Ectodermal cell (in vitro differentiated cells): ENCODE measurements at regions not wholly inside any gene's neighbourhood (a gene's known extent, or its start where the extent isn't known, plus 50 kb on each side); places are given as distances from the start of the nearest gene placed in this dataset.

ENCODE experiments used
- H3K27ac ChIP-seq: 2 replicates; pipeline ENCODE4 v1.7.0; 2013; ENCODE audit warnings: mild to moderate bottlenecking, low read depth, low read length; ENCODE audit not compliant: insufficient read depth, poor library complexity, severe bottlenecking
- H3K27me3 ChIP-seq: 2 replicates; pipeline ENCODE4 v1.7.0; 2013; ENCODE audit warnings: mild to moderate bottlenecking, low read length; ENCODE audit not compliant: insufficient read depth, control insufficient read depth, poor library complexity, severe bottlenecking
- H3K36me3 ChIP-seq: one replicate; pipeline ENCODE4 v1.7.0; 2013; ENCODE audit warnings: low read length; ENCODE audit not compliant: control insufficient read depth, insufficient read depth
- H3K4me1 ChIP-seq: one replicate; pipeline ENCODE4 v1.7.0; 2013; ENCODE audit warnings: low read length; ENCODE audit not compliant: control insufficient read depth, insufficient read depth
- H3K4me3 ChIP-seq: 2 replicates; pipeline ENCODE4 v1.7.0; 2013; ENCODE audit warnings: low read depth, low read length, control low read depth; ENCODE audit not compliant: insufficient read depth
- H3K9me3 ChIP-seq: 2 replicates; pipeline ENCODE4 v1.7.0; 2013; ENCODE audit warnings: mild to moderate bottlenecking, low read length, moderate library complexity; ENCODE audit not compliant: control insufficient read depth
- WGBS, 2 experiments: methylation state at CpG; one replicate each; pipeline ENCODE4 v1.1.7; 2013; ENCODE audit warnings: missing lambda C conversion rate in 2 of 2; 5-methylcytosine and 5-hydroxymethylcytosine counted together

DNA sequence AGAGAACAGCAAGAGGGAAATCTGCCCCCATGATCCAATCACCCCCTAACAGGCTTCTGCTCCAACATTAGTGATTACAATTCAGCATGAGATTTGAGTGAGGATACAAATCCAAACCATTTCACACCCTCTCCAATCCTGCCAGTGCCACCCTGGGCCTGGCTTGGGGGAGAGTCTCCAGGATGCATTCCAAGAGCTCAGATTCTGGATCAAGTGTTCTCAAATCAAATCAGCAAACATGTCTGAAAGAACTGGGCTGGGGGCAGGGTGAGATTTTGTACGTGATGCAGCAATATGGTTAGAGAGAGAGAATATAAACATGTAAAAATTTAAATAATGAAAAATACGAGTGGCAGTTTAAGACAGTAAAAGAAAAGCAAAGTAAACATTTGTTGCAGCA lies 2100.9 kb upstream of the CELF4 start:
- H3K36me3 ChIP-seq = no peaks in the 10 kb centered on the region
- H3K4me1 ChIP-seq = no peaks in the 10 kb centered on the region
- H3K9me3 ChIP-seq = no peaks in the 10 kb centered on the region
- no peaks in the 10 kb centered on the region for H3K27me3 ChIP-seq
- 91 to 100% methylated on average over 2 of the region's 2 CpGs for WGBS, 2 experiments
- no peak overlapping the region for H3K4me3 ChIP-seq
- H3K27ac ChIP-seq = no peak overlapping the region

DNA sequence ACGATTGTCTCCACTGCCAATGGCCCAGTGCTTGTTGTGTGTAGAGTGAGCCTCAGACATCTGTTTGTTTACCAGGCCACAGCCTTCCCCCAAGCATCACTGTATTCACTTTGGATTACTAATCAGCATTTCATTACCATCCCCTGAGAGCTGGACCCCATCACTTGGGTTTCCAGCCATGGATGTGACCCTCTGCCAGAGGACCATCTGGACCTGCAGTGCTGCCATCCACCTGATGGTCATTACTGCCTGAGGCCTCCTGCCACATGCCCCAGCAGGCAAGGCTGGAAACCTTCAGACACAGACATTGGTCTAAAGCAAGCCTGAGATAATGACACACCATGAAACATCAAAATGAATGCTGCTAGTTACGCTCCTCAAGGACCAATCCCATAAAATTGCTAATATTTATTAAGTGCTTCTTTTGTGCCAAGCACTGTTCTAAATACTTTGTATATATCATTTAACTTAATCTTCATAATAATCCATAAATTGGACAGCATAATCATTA lies 2096.3 kb upstream of the CELF4 start:
- WGBS, 2 experiments = 98 to 100% methylated on average over 2 of the region's 2 CpGs
- Histone ChIP-seq H3K27me3 (no peaks in the 10 kb centered on the region), H3K36me3 (no peaks in the 10 kb centered on the region), H3K9me3 (no peaks in the 10 kb centered on the region), H3K4me1 (no peaks in the 10 kb centered on the region), H3K4me3 (no peak overlapping the region), H3K27ac (no peak overlapping the region)

DNA sequence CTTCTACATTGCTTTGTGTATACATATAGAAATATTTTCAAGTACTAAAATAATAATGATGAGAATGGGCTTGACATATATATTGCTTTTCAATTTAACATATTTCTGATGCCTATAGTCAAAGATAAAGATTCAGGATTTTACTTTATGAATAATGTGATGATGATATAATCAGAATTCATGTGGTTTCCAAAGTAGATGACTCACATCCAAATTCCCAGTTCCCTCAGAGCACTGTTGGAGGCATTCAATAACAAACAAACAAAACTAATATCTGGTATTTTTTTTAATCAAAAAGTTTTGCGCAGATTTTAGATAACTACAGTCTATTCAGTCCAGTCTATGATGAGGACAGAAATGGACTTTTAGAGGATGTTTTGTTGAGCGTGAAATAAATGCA lies 2094.5 kb upstream of the CELF4 start:
- 100% methylated on average over 2 of the region's 2 CpGs; no CpG with 5 or more reads in 1 of the 2 experiments for WGBS, 2 experiments
- H3K4me3 ChIP-seq = no peak overlapping the region
- no peaks in the 10 kb centered on the region for H3K9me3 ChIP-seq
- H3K36me3 ChIP-seq = no peaks in the 10 kb centered on the region
- H3K27ac ChIP-seq = no peak overlapping the region
- H3K27me3 ChIP-seq = no peaks in the 10 kb centered on the region
- H3K4me1 ChIP-seq = no peaks in the 10 kb centered on the region

DNA sequence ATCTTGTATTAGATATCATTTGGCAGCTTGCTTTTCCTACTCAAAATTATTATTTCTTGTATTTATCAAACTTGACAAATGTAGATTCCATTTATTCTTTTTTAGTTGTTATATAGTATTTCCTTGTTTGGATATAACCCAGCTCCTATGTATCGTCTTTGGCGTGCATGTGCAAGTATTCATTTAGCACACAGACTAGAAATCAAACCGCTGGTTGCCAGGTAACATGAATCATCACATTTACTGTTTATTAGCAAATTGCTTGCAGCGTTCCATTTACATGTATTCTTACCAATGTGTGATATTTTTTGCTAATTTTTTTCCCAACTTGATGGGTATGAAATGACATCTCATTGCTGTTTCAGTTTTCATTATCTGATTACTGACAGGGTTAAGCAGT lies 2089.7 kb upstream of the CELF4 start:
- Histone ChIP-seq H3K4me1 (no peaks in the 10 kb centered on the region), H3K27ac (no peak overlapping the region), H3K27me3 (no peaks in the 10 kb centered on the region), H3K9me3 (no peaks in the 10 kb centered on the region), H3K36me3 (no peaks in the 10 kb centered on the region), H3K4me3 (no peak overlapping the region)
- WGBS, 2 experiments = 98% methylated on average over 4 of the region's 4 CpGs

DNA sequence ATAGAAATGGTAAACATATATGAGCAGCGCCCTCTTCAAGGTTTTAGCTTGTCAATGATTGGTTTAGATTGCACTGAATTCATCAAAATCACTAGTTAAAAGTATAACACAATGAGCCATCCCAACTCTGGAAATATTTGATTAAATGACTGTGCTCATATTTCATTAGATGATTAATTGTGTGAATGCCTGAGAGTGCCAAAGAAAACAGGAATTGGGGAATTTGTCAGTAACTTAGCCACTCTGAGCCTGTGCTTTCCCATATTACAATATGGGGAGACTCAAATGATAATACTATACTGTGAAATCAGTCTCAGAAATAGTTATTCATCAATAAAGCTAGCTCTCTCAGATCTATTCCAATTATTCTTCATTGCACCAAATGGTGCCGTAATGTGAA lies 2087.6 kb upstream of the CELF4 start:
- H3K27ac ChIP-seq = no peak overlapping the region
- H3K9me3 ChIP-seq = no peaks in the 10 kb centered on the region
- no peaks in the 10 kb centered on the region for H3K4me1 ChIP-seq
- no peaks in the 10 kb centered on the region for H3K27me3 ChIP-seq
- H3K36me3 ChIP-seq = no peaks in the 10 kb centered on the region
- H3K4me3 ChIP-seq = no peak overlapping the region
- WGBS, 2 experiments = 67 to 89% methylated on average over 1 to 2 of the region's 2 CpGs

DNA sequence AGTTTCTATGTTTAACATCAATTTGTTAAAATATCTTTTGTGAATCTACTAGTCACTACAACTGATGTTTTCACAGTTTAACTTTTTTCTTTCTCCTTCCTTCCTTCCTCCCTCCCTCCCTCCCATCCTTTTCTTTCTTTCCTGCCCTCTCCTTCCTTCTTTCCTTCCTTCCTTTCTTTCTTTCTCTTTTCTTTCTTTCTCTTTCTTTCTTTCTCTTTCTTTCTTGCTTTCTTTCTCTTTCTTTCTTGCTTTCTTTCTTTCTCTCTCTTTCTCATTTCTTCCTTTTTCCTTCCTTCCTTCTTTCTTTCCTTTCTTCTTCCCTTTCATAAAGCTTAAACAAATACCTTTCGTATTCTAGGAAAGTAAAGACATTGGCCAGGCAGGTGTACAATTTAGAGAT lies 2083.0 kb upstream of the CELF4 start:
- H3K36me3 ChIP-seq = no peaks in the 10 kb centered on the region
- H3K9me3 ChIP-seq = no peaks in the 10 kb centered on the region
- 100% methylated on average over 1 of the region's 1 CpG for WGBS, 2 experiments
- H3K27me3 ChIP-seq = no peaks in the 10 kb centered on the region
- no peaks in the 10 kb centered on the region for H3K4me1 ChIP-seq
- H3K27ac ChIP-seq = no peak overlapping the region
- no peak overlapping the region for H3K4me3 ChIP-seq

DNA sequence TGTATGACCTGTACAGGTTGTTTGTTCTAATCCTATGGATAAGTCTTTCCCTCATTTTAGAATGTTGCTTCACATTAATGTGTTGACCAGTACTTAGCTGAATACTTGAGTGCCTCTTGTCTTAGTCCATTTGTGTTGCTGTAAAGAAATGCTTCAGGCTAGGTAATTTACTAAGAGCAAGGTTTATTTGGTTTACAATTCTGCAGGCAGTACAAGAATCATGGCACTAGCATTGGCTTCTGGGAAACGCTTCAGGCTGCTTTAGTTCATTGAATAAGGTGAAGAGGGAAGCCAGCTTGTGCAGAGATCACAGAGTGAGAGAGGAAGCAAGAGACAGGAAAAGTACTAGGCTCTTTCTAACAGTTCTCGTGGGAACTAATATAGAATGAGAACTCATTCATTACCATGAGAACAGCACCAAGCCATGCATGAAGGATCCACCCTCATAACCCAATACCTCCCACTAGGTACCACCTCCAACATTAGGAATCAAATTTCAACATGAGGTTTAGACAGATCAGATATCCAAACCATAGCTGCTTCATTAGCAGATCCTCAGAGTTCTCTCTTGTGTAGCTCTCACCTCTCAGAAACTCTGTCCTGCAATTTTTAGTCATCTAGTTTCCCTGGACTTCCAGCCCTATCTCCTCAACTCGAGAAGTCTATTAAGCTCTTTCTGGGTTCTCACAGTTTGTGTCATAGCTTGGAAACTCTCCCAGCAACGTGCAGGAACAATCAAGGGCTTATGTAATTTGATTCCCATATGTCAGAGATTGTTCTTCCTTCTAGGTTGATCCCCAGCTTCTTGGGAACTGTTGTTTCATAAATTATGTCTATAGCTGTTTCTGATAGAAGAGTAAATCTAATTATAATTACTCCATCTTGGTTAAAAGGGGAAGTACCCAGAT lies 2082.3 kb upstream of the CELF4 start:
- no peaks in the 10 kb centered on the region for H3K36me3 ChIP-seq
- no peaks in the 10 kb centered on the region for H3K9me3 ChIP-seq
- H3K4me3 ChIP-seq = no peak overlapping the region
- no peak overlapping the region for H3K27ac ChIP-seq
- H3K27me3 ChIP-seq = no peaks in the 10 kb centered on the region
- H3K4me1 ChIP-seq = no peaks in the 10 kb centered on the region
- 63 to 71% methylated on average over 4 of the region's 4 CpGs for WGBS, 2 experiments

DNA sequence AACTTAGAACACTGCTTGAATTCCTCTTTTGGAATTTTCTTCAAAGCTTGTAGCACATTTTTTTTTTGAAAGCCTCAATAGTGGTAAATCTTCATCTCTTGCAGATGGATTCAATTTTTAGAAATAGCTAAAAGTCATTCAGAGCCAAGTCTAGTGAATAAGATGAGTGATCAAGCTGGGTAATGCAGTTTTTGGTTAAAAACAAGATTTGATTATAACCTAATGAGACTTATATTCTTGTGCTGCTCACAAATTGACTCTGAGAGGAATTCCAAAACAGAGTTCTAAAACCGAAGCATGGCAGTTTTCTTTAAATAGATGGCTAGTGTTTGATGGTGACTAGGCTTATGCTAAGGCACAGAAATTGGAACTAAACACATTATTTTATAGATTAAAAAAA lies 2072.6 kb upstream of the CELF4 start:
- Histone ChIP-seq H3K4me3 (no peak overlapping the region), H3K27me3 (no peaks in the 10 kb centered on the region), H3K9me3 (no peaks in the 10 kb centered on the region), H3K36me3 (no peaks in the 10 kb centered on the region), H3K4me1 (no peaks in the 10 kb centered on the region), H3K27ac (no peak overlapping the region)
- WGBS, 2 experiments = 90 to 100% methylated on average over 1 of the region's 1 CpG

DNA sequence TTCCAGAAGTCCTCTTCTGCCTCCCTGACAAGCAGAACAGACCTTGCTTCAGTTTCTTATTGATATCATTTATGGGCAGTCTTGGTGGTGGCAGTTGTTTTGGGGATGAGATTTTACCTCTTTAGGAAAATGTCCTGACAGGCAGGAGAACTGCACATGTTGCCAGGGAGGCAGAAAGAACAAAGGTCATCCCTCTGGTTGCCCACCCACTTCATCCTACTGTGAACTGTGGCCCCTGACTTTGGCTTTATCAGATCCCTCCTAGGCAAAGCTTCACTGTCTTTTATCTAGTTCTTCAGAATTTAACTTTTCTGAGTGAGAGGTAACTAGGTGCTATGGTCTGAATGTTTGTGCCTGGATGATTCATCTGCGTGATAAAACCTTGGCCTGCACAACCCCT lies 2071.3 kb upstream of the CELF4 start:
- H3K27me3 ChIP-seq = no peaks in the 10 kb centered on the region
- no peaks in the 10 kb centered on the region for H3K4me1 ChIP-seq
- 82 to 90% methylated on average over 1 of the region's 1 CpG for WGBS, 2 experiments
- H3K27ac ChIP-seq = no peak overlapping the region
- no peaks in the 10 kb centered on the region for H3K9me3 ChIP-seq
- H3K36me3 ChIP-seq = no peaks in the 10 kb centered on the region
- H3K4me3 ChIP-seq = no peak overlapping the region

DNA sequence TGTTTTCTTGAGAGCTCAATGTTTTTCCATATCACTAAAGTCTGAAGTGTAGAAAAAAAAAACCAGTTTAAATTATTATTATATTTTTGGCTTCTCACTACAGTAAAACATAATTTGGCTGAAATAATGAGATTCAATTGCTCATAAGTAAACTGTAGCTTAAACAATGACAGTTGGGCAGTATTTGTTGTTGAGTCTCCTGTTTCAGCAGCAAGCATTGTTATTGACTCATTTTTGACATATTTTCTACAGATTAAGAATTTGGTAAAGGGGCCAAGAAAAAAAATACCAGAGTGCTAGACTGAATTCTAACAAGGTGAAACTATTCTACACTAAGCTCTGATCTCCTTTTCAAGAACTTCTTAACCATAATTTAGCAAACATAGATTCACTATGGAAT lies 2070.4 kb upstream of the CELF4 start:
- Histone ChIP-seq H3K4me3 (no peak overlapping the region), H3K27me3 (no peaks in the 10 kb centered on the region), H3K27ac (no peak overlapping the region), H3K4me1 (no peaks in the 10 kb centered on the region), H3K9me3 (no peaks in the 10 kb centered on the region), H3K36me3 (no peaks in the 10 kb centered on the region)
